Activated T-cell treated with anti-CD3 and anti-CD28 coated beads for 1 hour (primary cell): ENCODE measurements at regions not wholly inside any gene's neighbourhood (a gene's known extent, or its start where the extent isn't known, plus 50 kb on each side); places are given as distances from the start of the nearest gene placed in this dataset.

ENCODE experiments used
- DNase-seq: peaks from one replicate; pipeline ENCODE4 v3.0.0-alpha.2; 2020; ENCODE audit warnings: low read depth

DNA sequence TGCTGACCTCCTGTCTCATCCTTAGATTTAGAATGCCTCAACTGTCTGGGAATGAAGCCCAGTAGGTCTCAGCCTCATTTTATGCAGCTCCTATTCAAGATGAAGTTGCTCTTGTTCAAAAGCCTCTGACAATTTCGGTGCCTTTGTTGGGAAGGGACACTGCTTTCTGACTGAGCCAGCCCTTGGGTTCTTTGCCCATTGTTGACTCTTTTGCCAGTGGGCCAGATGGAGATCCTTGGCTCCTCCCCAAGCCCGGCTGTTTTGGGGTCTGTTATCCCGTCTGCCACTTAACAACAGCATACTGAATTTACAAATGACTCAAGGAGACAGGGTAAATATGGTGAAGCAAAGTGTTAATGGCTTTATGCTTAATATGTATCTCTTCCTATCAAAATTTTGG is 58.3 kb upstream of the PRKX start:
- DNase-seq: no peak

DNA sequence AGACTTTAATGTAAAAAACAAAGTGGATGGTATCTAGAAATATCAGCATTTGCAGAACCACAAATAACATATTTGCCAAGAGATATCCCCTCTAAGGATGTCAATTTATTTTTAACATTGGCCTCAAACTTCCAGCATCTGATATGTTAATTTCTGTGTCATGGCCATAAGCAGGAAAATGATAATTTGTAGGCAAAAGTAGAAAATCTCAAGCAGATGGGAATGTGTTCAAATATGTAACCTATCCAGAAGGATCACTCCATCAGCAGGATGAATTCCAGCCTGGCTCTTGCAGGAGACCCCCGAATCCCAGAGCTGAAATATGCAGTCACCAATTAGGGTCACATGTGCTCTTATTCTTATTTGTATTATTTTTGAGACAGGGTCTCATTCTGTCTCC is 55.4 kb upstream of the PRKX start:
- DNase-seq: no peak
